ENCODE measurements at regions not wholly inside any gene's neighbourhood (a gene's known extent, or its start where the extent isn't known, plus 50 kb on each side); places are given as distances from the start of the nearest gene placed in this dataset.
A peak's percentile ranks its signal among the peaks of the same experiment; 100 is the strongest.
"Not testable (repeated sequence)": the region's sequence is repeated elsewhere in the genome, so short reads cannot be mapped to it uniquely, and the experiment has no call there.

- H3K4me3 ChIP-seq (ENCODE audit: low read depth, low read length); DNase-seq (ENCODE audit: low read depth): not testable (repeated sequence)
These were observed 5456.7 kb upstream of the TPTE start for GRCh38 chr21:5064581-5065142.

GRCh38 chr21:5065240-5066211 lies 5455.9 kb upstream of the TPTE start:
- DNase-seq (ENCODE audit: low read depth) = peak; percentile 49
- not testable (repeated sequence) for H3K4me3 ChIP-seq (ENCODE audit: low read depth, low read length)

- not testable (repeated sequence) for DNase-seq (ENCODE audit: low read depth); H3K4me3 ChIP-seq (ENCODE audit: low read depth, low read length)
These were observed 5454.6 kb upstream of the TPTE start for GRCh38 chr21:5066682-5067251.

- not testable (repeated sequence) for DNase-seq (ENCODE audit: low read depth); H3K4me3 ChIP-seq (ENCODE audit: low read depth, low read length)
These were observed 5453.9 kb upstream of the TPTE start for GRCh38 chr21:5067326-5068048.

- not testable (repeated sequence) for DNase-seq (ENCODE audit: low read depth); H3K4me3 ChIP-seq (ENCODE audit: low read depth, low read length)
These were observed 5452.7 kb upstream of the TPTE start for GRCh38 chr21:5068649-5069048.

GRCh38 chr21:5071180-5071579 lies 5450.2 kb upstream of the TPTE start:
- not testable (repeated sequence) for DNase-seq (ENCODE audit: low read depth); H3K4me3 ChIP-seq (ENCODE audit: low read depth, low read length)

- DNase-seq (ENCODE audit: low read depth); H3K4me3 ChIP-seq (ENCODE audit: low read depth, low read length): not testable (repeated sequence)
These were observed 5444.5 kb upstream of the TPTE start for GRCh38 chr21:5076854-5077253.

GRCh38 chr21:5079361-5079760 lies 5442.0 kb upstream of the TPTE start:
- H3K4me3 ChIP-seq (ENCODE audit: low read depth, low read length); DNase-seq (ENCODE audit: low read depth): not testable (repeated sequence)

GRCh38 chr21:5080015-5080414 lies 5441.4 kb upstream of the TPTE start:
- not testable (repeated sequence) for DNase-seq (ENCODE audit: low read depth)

GRCh38 chr21:5084246-5084645 lies 5437.1 kb upstream of the TPTE start:
- not testable (repeated sequence) for H3K4me3 ChIP-seq (ENCODE audit: low read depth, low read length); DNase-seq (ENCODE audit: low read depth)

More at GRCh38 chr21:5080015-5080414, 5441.4 kb upstream of the TPTE start:
- not testable (repeated sequence) for H3K4me3 ChIP-seq (ENCODE audit: low read depth, low read length)

GRCh38 chr21:5085456-5085855 lies 5435.9 kb upstream of the TPTE start:
- not testable (repeated sequence) for DNase-seq (ENCODE audit: low read depth); H3K4me3 ChIP-seq (ENCODE audit: low read depth, low read length)

- DNase-seq (ENCODE audit: low read depth); H3K4me3 ChIP-seq (ENCODE audit: low read depth, low read length): not testable (repeated sequence)
These were observed 5435.0 kb upstream of the TPTE start for GRCh38 chr21:5086416-5086815.

- H3K4me3 ChIP-seq (ENCODE audit: low read depth, low read length); DNase-seq (ENCODE audit: low read depth): not testable (repeated sequence)
These were observed 5432.6 kb upstream of the TPTE start for GRCh38 chr21:5088820-5089219.

- H3K4me3 ChIP-seq (ENCODE audit: low read depth, low read length); DNase-seq (ENCODE audit: low read depth): not testable (repeated sequence)
These were observed 5431.8 kb upstream of the TPTE start for GRCh38 chr21:5089399-5090089.

- H3K4me3 ChIP-seq (ENCODE audit: low read depth, low read length); DNase-seq (ENCODE audit: low read depth): not testable (repeated sequence)
These were observed 5431.0 kb upstream of the TPTE start for GRCh38 chr21:5090132-5091079.

- H3K4me3 ChIP-seq (ENCODE audit: low read depth, low read length); DNase-seq (ENCODE audit: low read depth): not testable (repeated sequence)
These were observed 5430.1 kb upstream of the TPTE start for GRCh38 chr21:5091274-5091673.

- H3K4me3 ChIP-seq (ENCODE audit: low read depth, low read length); DNase-seq (ENCODE audit: low read depth): not testable (repeated sequence)
These were observed 5425.8 kb upstream of the TPTE start for GRCh38 chr21:5095628-5096027.

Measured in skeletal muscle cell (primary cell).